ENCODE measurements at regions not wholly inside any gene's neighbourhood (a gene's known extent, or its start where the extent isn't known, plus 50 kb on each side); places are given as distances from the start of the nearest gene placed in this dataset.

GRCh38 chr9:111158363-111158762, 120.1 kb upstream of the LPAR1 start:
- no peaks in the 10 kb centered on the region for H3K36me3 ChIP-seq (ENCODE audit: control insufficient read depth in 2 of 2, insufficient read depth in 2 of 2, low read length in 1 of 2)
- 97% methylated on average over 1 of the region's 1 CpG for WGBS
- DNase-seq (ENCODE audit: low read depth in 6 of 9, low spot score in 9 of 9): no peak
- H3K9me3 ChIP-seq (ENCODE audit: control insufficient read depth in 2 of 2, insufficient read depth in 1 of 2, low read length in 1 of 2): no peaks in the 10 kb centered on the region
- H3K4me3 ChIP-seq (ENCODE audit: low read length in 2 of 2): no peak overlapping the region
- H3K27ac ChIP-seq (ENCODE audit: low read depth in 1 of 2, low read length in 1 of 2): no peak overlapping the region
- no peaks in the 10 kb centered on the region for H3K4me1 ChIP-seq (ENCODE audit: control insufficient read depth in 2 of 2, insufficient read depth in 2 of 2, low read length in 2 of 2)
- no peaks in the 10 kb centered on the region for H3K27me3 ChIP-seq (ENCODE audit: control insufficient read depth in 2 of 2, insufficient read depth in 1 of 2, low read length in 1 of 2)

GRCh38 chr9:111154081-111154562, 115.9 kb upstream of the LPAR1 start:
- Histone ChIP-seq H3K4me3 (ENCODE audit: low read length in 2 of 2) (no peak overlapping the region), H3K4me1 (ENCODE audit: control insufficient read depth in 2 of 2, insufficient read depth in 2 of 2, low read length in 2 of 2) (no peaks in the 10 kb centered on the region), H3K36me3 (ENCODE audit: control insufficient read depth in 2 of 2, insufficient read depth in 2 of 2, low read length in 1 of 2) (no peaks in the 10 kb centered on the region), H3K9me3 (ENCODE audit: control insufficient read depth in 2 of 2, insufficient read depth in 1 of 2, low read length in 1 of 2) (no peaks in the 10 kb centered on the region), H3K27ac (ENCODE audit: low read depth in 1 of 2, low read length in 1 of 2) (no peak overlapping the region), H3K27me3 (ENCODE audit: control insufficient read depth in 2 of 2, insufficient read depth in 1 of 2, low read length in 1 of 2) (no peaks in the 10 kb centered on the region)
- peak in 1 of 9 donors; percentile 22 for DNase-seq (ENCODE audit: low read depth in 6 of 9, low spot score in 9 of 9)
- 32% methylated on average over 1 of the region's 1 CpG for WGBS

GRCh38 chr9:111152614-111153406, 114.5 kb upstream of the LPAR1 start:
- Histone ChIP-seq H3K27ac (ENCODE audit: low read depth in 1 of 2, low read length in 1 of 2) (no peak overlapping the region), H3K36me3 (ENCODE audit: control insufficient read depth in 2 of 2, insufficient read depth in 2 of 2, low read length in 1 of 2) (no peaks in the 10 kb centered on the region), H3K9me3 (ENCODE audit: control insufficient read depth in 2 of 2, insufficient read depth in 1 of 2, low read length in 1 of 2) (no peaks in the 10 kb centered on the region), H3K4me3 (ENCODE audit: low read length in 2 of 2) (no peak overlapping the region), H3K4me1 (ENCODE audit: control insufficient read depth in 2 of 2, insufficient read depth in 2 of 2, low read length in 2 of 2) (no peaks in the 10 kb centered on the region), H3K27me3 (ENCODE audit: control insufficient read depth in 2 of 2, insufficient read depth in 1 of 2, low read length in 1 of 2) (no peaks in the 10 kb centered on the region)
- DNase-seq (ENCODE audit: low read depth in 6 of 9, low spot score in 9 of 9): no peak
- 98% methylated on average over 2 of the region's 2 CpGs for WGBS

- no peaks in the 10 kb centered on the region for H3K4me1 ChIP-seq (ENCODE audit: control insufficient read depth in 2 of 2, insufficient read depth in 2 of 2, low read length in 2 of 2)
- 98% methylated on average over 1 of the region's 1 CpG for WGBS
- H3K27me3 ChIP-seq (ENCODE audit: control insufficient read depth in 2 of 2, insufficient read depth in 1 of 2, low read length in 1 of 2): no peaks in the 10 kb centered on the region
- H3K9me3 ChIP-seq (ENCODE audit: control insufficient read depth in 2 of 2, insufficient read depth in 1 of 2, low read length in 1 of 2): no peaks in the 10 kb centered on the region
- H3K4me3 ChIP-seq (ENCODE audit: low read length in 2 of 2): no peak overlapping the region
- no peak for DNase-seq (ENCODE audit: low read depth in 6 of 9, low spot score in 9 of 9)
- H3K27ac ChIP-seq (ENCODE audit: low read depth in 1 of 2, low read length in 1 of 2): no peak overlapping the region
- no peaks in the 10 kb centered on the region for H3K36me3 ChIP-seq (ENCODE audit: control insufficient read depth in 2 of 2, insufficient read depth in 2 of 2, low read length in 1 of 2)
Observed at GRCh38 chr9:111151537-111151936, 113.3 kb upstream of the LPAR1 start.

GRCh38 chr9:111150181-111150580, 111.9 kb upstream of the LPAR1 start:
- H3K36me3 ChIP-seq (ENCODE audit: control insufficient read depth in 2 of 2, insufficient read depth in 2 of 2, low read length in 1 of 2): no peaks in the 10 kb centered on the region
- H3K4me3 ChIP-seq (ENCODE audit: low read length in 2 of 2): no peak overlapping the region
- H3K9me3 ChIP-seq (ENCODE audit: control insufficient read depth in 2 of 2, insufficient read depth in 1 of 2, low read length in 1 of 2): no peaks in the 10 kb centered on the region
- no peaks in the 10 kb centered on the region for H3K27me3 ChIP-seq (ENCODE audit: control insufficient read depth in 2 of 2, insufficient read depth in 1 of 2, low read length in 1 of 2)
- WGBS: 98% methylated on average over 2 of the region's 2 CpGs
- no peak for DNase-seq (ENCODE audit: low read depth in 6 of 9, low spot score in 9 of 9)
- no peaks in the 10 kb centered on the region for H3K4me1 ChIP-seq (ENCODE audit: control insufficient read depth in 2 of 2, insufficient read depth in 2 of 2, low read length in 2 of 2)
- no peak overlapping the region for H3K27ac ChIP-seq (ENCODE audit: low read depth in 1 of 2, low read length in 1 of 2)

- Histone ChIP-seq H3K9me3 (ENCODE audit: control insufficient read depth in 2 of 2, insufficient read depth in 1 of 2, low read length in 1 of 2) (no peaks in the 10 kb centered on the region), H3K27ac (ENCODE audit: low read depth in 1 of 2, low read length in 1 of 2) (no peak overlapping the region), H3K27me3 (ENCODE audit: control insufficient read depth in 2 of 2, insufficient read depth in 1 of 2, low read length in 1 of 2) (no peaks in the 10 kb centered on the region), H3K4me3 (ENCODE audit: low read length in 2 of 2) (no peak overlapping the region), H3K4me1 (ENCODE audit: control insufficient read depth in 2 of 2, insufficient read depth in 2 of 2, low read length in 2 of 2) (no peaks in the 10 kb centered on the region), H3K36me3 (ENCODE audit: control insufficient read depth in 2 of 2, insufficient read depth in 2 of 2, low read length in 1 of 2) (no peaks in the 10 kb centered on the region)
- WGBS: 97% methylated on average over 5 of the region's 5 CpGs
- no peak for DNase-seq (ENCODE audit: low read depth in 6 of 9, low spot score in 9 of 9)
Observed at GRCh38 chr9:111149018-111149759, 110.9 kb upstream of the LPAR1 start.

- Histone ChIP-seq H3K4me3 (ENCODE audit: low read length in 2 of 2) (no peak overlapping the region), H3K9me3 (ENCODE audit: control insufficient read depth in 2 of 2, insufficient read depth in 1 of 2, low read length in 1 of 2) (no peaks in the 10 kb centered on the region), H3K27me3 (ENCODE audit: control insufficient read depth in 2 of 2, insufficient read depth in 1 of 2, low read length in 1 of 2) (no peaks in the 10 kb centered on the region), H3K27ac (ENCODE audit: low read depth in 1 of 2, low read length in 1 of 2) (no peak overlapping the region), H3K4me1 (ENCODE audit: control insufficient read depth in 2 of 2, insufficient read depth in 2 of 2, low read length in 2 of 2) (no peaks in the 10 kb centered on the region), H3K36me3 (ENCODE audit: control insufficient read depth in 2 of 2, insufficient read depth in 2 of 2, low read length in 1 of 2) (no peaks in the 10 kb centered on the region)
- DNase-seq (ENCODE audit: low read depth in 6 of 9, low spot score in 9 of 9): no peak
- 90% methylated on average over 10 of the region's 10 CpGs for WGBS
Observed at GRCh38 chr9:111148052-111149017, 110.1 kb upstream of the LPAR1 start.

GRCh38 chr9:111147041-111147440, 108.8 kb upstream of the LPAR1 start:
- no peak overlapping the region for H3K27ac ChIP-seq (ENCODE audit: low read depth in 1 of 2, low read length in 1 of 2)
- H3K4me3 ChIP-seq (ENCODE audit: low read length in 2 of 2): no peak overlapping the region
- no peaks in the 10 kb centered on the region for H3K27me3 ChIP-seq (ENCODE audit: control insufficient read depth in 2 of 2, insufficient read depth in 1 of 2, low read length in 1 of 2)
- no peaks in the 10 kb centered on the region for H3K9me3 ChIP-seq (ENCODE audit: control insufficient read depth in 2 of 2, insufficient read depth in 1 of 2, low read length in 1 of 2)
- no peaks in the 10 kb centered on the region for H3K4me1 ChIP-seq (ENCODE audit: control insufficient read depth in 2 of 2, insufficient read depth in 2 of 2, low read length in 2 of 2)
- WGBS: 90% methylated on average over 3 of the region's 3 CpGs
- no peak for DNase-seq (ENCODE audit: low read depth in 6 of 9, low spot score in 9 of 9)
- H3K36me3 ChIP-seq (ENCODE audit: control insufficient read depth in 2 of 2, insufficient read depth in 2 of 2, low read length in 1 of 2): no peaks in the 10 kb centered on the region
